NCI-H2227 treated with DMSO at 0.1 percent for 48 hours (cell line): ENCODE measurements at regions not wholly inside any gene's neighbourhood (a gene's known extent, or its start where the extent isn't known, plus 50 kb on each side); places are given as distances from the start of the nearest gene placed in this dataset.
"Not testable (repeated sequence)": the region's sequence is repeated elsewhere in the genome, so short reads cannot be mapped to it uniquely, and the experiment has no call there.

Experiments used
- DNase-seq: peaks from one replicate; lab custom pipeline; 2025; lab: John Stamatoyannopoulos, UW

DNA sequence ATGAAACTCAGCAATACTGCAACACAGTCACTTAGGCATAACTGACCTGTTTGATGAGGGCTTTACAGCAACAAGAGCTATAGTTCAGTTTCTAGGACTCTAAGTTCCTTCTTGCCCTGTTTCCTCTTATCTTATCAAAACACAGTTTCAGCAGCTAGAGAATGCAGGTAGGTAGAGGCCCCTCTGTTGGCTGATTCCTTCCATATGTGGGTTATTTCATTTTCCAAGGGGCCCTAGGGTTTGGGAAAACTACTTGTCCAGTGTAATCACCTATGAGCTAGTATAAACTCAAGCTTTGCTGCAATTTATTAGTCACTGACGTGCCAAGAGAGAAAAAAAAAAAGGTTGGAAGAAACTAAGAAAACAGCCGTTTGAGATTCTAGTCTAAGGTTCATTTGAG lies 607.7 kb upstream of the USP24 start:
- DNase-seq = no peak

DNA sequence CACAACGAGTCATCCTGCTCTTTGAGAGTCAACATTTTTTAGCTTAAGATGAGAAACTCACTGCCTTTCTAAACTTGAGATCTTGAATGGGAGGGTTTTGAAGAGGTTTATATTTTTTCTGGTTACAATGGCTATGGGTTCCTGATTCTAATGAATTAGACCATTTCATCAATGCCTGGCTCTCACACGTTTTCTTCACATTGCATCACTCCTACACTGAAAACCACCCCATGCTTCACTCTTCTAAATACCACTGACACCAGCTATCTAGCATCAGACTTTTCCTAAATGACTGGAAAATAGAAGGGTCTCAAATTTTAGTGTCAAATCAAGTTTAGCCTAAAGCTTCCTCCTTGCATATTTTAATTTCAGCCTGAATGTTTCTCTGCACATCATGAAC lies 606.1 kb upstream of the USP24 start:
- DNase-seq = no peak

DNA sequence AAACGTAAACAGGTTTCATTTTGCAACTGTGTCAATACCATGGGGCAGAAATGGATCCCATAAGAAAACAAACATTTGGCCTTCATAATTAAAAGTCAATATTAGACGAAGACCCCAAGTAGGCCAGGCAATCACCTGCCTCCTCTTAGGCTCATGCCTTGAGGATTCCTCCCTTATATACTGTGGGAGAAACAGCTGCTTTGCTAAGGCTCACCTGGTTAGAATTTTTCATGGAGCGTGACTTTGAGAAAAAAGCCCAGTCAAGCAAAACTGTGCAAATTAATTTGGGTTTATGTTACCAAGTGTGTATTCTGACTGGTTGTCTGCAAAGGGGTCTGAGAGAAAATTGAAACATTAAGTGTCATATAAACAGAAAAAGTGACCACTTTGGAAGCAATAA lies 605.3 kb upstream of the USP24 start:
- no peak for DNase-seq

DNA sequence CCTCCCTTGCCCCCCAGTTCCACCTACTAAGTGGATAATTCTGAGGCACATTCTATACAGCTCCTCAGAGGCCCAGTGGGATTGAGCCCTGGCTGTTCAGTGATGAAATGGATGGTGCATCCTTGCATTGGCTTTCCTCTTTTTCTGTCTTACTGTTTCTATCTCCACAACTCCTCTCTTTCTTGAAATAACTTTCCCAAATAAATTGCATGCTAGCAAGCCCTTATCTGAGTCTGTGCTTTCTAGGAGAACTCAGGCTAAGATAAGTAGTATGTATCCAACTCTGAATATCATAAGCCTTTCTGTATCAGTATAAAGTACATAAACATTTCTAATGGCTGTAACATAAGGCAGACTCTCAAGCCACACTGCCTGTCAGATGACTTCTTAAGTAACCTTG lies 603.8 kb upstream of the USP24 start:
- DNase-seq = no peak

DNA sequence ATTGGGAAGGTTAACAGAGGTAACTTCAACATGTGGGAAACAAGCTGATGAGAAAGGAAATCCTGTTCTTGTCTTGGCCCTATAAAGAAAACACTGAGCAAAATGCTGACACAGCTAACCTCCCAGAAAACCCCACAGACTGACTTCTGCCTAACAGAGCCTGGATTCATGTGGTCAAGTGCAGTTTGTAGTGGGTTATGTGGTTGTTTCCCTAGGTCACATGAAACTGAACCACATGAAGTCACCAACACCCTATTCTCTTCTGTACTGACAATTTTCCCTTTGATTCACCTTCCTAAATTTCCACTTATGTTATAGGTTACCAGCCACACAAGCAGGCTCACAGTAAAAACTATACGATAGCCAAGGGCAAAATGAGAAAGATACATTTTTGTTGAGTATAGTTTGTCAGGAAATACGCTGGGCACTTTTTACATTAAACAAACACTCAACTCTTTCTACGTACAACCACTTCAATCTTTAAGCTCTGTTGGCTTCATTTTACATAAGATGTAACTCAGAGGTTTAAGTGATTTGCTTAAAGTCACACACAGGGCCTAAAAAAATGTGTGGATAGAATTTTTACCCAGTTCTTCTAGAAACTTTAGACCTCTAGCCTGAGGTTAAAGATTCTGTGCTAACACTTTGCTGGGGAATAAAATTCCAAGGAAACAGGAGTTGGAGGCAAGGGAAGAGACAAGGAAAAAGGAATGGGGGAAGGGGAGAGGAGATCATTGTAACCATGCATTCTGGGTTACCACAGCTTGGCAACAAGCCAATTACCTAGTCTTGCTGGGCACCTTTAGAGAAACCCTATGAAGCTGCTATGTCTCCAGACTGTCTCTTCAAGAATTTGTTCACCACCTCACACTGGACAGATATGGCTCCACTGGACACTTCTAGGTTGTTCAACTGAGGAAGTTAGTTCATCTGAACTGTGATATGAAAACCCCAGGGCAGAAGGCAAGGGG lies 601.6 kb upstream of the USP24 start:
- DNase-seq = no peak

DNA sequence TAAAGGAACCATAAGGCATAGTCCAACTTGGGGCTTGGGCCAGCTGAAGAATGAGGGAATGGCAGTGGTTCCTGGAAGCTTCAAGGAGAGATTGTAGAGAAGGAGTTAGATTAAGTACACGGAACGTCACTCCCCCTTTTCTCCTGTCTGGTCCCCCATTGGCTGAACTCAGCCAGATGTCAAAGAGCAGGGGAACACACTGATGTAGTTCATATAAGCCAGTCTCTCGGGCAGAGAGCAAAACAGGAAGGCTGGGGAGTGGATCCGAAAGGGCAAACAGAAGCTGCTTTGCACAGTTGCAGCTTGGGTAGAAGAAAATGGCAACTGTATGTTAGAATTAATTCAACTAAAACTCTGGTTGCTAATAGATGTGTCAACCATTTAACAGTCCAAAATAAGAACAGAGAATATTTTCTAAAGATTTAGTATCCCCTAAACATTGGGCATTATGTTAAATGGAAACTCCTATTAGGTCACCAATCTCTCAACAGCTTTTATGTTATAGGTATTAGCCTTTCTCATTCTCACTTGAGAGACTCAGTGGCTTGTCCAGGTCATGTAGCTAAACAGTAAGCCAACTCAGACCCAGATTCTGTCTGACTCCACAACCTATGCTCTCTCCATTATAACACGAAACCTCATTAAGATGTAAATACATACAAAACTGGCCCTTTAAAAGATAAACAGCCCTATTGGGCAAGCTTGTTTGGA lies 600.7 kb upstream of the USP24 start:
- DNase-seq = no peak

DNA sequence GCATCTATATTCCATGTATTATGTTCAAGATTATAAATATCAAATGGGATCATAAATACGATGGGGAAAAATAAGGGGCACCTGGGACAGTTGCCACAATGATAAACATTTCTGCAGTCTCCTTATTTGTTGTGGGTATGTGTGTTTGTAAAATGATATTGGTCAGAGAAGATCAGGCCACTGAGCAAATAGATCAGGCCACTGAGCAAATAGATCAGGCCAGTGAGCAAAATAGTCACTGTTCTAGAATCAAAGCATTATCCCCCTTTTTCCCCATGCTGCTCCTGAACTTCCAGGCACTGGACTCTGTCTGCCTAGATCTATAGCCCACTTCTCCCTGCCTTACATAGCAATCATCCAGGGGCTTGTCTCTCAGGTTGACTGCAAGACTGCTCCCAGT lies 599.8 kb upstream of the USP24 start:
- no peak for DNase-seq

DNA sequence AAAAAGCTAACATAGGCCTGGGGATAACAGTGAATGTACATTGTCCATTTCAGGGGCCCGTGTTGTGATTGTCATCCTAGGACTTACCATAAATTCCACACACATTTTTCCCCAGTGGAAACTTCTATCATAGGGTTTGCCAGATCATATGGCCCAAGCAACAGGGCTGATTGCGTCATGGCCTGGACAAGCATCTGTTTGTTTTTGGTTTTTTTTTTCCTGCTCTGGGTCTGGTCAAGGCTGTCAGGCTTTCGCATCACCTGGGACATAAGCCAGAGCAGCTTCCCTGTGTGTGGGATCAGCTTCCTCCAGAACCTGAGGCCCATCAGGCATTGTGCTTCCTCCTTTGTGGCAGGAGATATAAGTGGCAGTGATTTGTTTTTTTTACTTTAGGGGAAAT lies 598.5 kb upstream of the USP24 start:
- no peak for DNase-seq

DNA sequence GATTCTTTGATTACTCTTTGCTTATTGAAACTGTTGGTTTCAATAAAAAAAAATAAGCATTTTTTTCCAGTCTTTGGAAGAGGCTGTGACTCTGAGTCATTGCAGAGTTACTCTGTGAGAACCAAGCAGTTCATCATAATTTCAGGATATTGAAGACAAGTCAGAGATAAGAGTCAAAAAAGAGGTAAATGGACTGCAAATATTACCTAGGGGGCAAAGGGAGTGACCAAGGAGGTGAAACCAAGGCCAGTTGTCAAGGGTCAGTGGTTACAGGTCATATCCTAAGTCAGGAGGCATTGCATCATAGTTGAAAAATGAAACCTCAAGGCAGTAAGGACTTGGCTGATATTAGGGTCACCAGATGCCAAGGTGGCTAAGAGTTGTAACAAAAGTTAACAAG lies 597.1 kb upstream of the USP24 start:
- DNase-seq = no peak

DNA sequence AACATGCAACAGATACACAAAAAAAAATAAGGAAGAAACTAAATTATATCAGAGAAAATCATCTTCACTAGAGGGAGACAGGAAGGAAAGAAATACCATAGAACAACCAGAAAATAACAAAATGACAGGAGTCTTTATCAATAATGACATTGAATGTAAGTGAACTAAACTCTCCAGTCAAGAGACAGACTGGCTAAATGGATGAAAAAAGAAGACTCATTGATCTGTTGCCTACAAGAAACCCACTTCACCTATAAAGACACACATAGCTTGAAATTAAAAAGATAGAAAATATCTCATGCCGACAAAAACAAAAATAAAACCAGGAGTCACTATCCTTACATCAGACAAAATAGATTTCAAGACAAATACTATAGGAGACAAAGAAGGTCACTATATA lies 593.1 kb upstream of the USP24 start:
- DNase-seq = no peak

DNA sequence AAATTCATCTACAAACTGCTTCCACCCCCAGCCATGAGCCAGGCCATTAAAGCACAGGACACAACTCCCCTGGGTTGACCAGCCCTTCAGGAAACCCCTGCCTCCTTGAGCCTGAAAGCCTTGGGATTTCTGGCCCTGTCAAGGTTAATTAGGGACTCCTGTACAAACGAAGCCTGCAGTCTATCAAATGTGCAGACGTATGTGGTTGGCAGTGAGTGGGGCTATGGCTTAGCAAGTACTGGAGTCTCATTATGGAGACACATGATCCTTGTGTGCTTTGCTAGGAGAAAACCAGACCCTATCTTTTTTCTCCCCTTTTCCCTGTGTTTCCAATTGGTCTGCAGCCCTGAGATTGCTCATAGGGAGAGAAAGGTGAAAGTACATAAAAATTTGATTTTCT lies 588.3 kb upstream of the USP24 start:
- no peak for DNase-seq

DNA sequence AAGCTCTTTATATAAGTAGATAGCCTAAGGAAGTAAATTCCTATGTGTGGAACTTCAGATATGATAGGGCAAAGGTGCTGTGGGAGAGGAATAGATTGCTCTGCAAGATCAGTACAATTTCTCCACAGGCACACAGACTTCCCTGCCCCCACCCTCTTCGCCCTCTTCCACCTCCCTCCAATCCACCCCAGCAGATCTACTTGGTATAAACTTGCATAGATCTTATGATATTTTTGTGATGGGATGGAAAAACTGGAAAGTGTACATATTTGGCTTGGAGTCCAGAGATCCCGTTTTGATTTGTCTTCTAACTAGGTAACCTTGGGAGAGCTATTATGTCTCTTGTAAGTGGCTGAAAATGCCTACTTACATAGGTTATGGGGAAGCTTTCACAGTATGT lies 586.3 kb upstream of the USP24 start:
- no peak for DNase-seq

DNA sequence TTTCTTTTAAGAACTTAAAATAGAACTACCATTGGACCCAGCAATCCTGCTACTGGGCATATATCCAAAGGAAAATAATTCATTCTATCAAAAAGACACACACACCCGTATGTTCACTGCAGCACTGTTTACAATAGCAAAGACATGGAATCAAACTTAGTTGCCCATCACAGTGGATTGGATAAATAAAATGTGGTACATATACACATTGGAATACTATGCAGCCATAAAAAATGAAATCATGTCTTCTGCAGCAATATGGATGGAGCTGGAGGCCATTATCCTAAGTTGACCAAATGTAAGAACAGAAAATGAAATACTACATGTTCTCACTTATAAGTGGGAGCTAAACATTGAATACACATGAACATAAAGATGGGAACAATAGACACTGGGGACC lies 585.3 kb upstream of the USP24 start:
- DNase-seq = no peak

DNA sequence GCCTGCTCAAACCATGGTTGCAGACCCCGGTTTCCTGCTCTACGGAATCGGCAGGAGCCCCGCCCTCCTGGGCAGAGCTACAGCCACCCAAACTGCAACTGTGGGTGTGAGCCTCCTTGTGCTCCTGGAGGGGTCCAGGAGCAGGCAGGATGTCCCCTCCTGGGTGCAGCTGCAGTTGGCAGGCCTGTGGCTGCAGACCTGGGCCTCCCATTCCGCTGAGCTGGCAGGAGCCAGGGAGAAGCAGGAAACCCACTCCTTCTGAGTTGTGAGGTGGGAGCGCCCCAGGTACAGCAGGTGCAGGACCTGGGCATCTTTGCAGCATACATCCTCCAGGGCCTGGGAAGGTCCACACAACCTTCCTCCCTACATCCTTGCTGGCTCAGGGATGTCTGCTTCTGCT lies 578.7 kb upstream of the USP24 start:
- no peak for DNase-seq

DNA sequence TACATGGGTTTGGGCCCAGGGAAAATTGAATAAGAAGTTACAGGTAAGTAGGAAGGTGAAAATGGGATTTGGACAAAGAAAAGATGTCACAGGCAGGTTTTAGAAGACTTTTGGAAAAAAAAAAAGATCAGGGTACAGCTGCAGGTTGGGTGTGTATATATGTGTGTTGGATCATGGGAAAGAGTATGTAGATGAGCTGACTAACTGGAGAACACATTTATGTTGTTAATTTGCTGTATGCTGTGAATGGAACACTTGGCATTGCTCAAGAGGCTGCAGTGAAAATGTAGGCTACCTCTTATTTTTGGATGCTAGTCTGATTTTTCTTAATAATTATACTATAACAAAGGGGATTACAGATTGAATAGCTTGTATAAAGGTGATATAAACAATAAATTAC lies 577.7 kb upstream of the USP24 start:
- no peak for DNase-seq

DNA sequence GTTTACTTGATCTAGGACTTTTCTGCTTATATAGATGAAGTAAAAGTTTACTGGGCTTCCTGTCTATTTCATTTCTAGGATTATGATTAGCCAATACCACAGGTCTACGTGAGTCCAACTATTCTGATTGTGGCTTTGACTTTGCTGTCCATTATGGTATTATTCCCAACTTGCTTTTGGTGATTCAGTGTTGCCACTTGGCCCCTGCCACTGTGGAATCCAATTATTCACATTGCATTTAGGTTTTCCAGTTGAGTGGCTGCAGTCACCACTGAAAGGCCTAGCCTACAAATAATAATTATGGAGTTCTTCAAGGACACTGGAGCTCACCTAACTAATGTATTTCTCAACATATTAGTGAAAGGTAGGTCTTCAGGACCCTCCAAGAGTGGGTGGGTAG lies 574.3 kb upstream of the USP24 start:
- no peak for DNase-seq

DNA sequence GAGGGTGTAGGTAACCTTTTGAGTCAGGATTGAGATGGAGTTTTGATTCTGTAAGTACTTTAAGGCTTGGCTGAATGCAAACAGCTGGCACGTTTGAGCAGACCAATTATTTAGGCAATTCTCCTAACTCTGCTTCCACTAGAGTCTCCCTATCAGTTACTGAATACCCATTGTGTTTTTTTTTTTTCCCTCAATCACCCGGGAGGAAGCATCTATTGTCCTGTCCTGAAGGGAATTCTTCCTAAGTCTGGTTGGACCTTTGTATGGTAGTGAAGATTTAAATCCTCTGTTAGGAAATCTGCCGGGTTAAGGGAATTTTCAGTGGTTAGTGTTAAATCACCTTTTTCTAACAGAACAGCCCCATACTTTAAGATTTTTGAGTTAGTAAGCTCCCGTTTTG lies 571.2 kb upstream of the USP24 start:
- no peak for DNase-seq

DNA sequence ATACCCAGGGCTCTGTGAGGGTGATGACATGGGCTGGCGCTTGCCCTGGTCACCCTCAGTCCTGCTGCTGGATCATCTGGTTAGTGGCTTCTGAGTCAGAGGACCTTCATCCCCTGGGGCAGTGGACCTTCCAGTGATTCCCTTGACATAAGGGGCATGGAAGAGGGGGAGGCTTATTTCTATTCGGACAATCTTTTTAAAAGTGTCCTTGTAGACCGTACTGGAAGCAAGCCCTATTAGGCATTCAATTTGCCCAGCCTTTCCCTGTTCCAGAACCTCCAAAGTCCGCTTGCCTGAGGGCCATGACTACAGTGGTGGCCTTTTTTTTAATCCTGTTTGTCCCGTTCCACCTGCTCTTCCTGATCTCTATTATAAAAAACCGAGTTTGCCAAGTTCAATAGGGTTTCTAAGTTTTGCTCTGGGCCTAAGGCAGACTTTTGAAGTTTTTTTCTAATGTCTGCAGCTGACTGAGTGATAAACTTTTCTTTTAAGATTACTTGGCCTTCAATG lies 569.8 kb upstream of the USP24 start:
- not testable (repeated sequence) for DNase-seq

DNA sequence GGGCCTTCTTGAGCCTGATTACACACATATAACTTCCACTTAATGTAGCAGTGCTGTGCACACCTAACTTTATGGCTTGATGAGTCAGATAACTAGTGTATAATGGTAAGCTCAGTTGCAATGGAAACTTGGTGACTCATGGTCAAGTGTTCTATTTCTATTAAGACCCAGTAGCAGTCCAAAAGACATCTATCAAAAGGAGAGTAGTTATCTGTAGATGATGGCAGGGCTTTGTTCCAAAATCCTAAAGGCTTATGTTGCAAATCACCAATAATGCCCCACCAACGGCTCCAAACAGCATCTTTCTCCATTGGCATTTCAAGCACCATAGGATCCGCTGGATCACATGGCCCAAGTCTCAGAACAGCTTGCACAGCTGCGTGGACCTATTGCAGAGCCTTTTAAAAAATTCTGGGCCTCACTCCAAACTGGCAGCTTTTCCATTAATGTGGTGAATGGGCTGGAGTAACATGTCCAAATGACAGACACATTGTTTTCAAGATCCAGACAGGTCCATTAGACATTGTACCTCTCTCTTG lies 566.8 kb upstream of the USP24 start:
- DNase-seq = no peak

DNA sequence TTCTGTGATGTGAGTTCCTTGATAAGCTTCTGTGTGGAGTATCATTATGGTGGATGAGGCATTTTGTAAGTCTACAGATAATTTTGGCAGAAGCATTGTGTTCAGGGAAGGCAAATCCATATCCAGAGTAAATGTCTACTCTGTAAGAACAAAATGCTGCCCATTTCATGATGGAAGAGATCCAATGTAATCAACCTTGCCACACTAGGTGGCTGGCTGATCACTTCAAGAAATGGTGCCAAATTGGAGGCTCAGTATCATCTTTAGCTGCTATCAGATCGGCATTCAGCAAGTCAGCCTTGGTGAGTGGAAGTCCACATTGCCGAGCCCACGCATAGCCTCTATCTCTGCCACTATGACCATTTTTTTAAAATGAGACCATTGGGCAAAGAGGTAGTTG lies 565.8 kb upstream of the USP24 start:
- DNase-seq = no peak

DNA sequence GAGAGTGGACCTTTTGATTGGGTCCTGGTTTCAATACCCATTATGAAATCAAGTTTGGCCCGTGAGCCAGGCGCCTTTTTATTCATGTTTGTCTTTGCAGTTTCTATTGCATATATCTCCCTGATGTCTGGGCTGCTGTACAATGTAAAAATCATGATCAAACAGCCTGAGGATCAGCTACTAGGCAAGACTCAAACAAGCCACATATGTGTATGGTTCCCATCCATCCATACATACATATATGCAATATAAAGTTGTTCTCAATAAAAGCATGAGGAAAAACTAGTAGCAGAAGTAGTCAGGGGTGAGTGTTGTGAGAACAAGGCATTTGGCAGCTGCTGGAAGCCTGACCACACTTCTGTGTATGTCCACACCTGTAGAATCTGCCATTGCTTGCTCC lies 562.4 kb upstream of the USP24 start:
- no peak for DNase-seq

DNA sequence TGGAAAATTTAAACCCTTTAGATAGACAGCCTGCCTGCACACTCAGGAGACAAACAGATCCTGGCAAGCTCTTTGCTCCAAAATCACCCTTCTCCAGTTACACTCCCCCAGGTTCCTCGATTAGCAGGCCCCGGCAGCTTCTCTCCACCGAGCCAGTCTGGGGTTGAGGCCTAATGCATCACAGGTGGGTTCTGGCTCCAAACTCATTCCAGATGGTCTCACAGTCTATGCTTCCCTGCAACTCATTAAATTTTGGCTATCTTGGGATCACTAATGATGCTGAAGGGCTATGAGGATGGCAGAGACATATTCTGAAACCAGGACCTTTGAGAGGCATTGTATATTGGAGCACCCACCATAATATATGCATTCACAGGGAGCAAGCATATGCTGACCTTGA lies 559.8 kb upstream of the USP24 start:
- DNase-seq = no peak

DNA sequence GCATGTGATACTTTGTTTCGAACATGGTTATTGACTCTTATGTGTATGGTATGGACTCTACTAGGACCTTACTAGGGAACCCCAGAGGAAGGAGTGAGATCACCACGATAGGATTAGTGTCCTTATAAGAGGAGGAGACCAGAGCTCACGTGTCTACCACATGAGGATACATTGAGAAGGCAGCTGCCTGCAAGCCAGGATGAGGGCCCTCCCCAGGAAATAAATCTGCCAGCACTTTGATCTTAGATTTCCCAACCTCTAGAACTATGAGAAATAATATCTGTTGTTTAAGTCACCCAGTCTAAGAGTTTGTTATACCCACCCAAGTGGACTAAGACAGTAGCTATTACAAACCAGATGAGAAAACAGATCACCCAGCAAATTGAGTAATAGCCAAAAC lies 559.3 kb upstream of the USP24 start:
- DNase-seq = no peak
